ENCODE measurements at regions not wholly inside any gene's neighbourhood (a gene's known extent, or its start where the extent isn't known, plus 50 kb on each side); places are given as distances from the start of the nearest gene placed in this dataset.
"Not testable (repeated sequence)": the region's sequence is repeated elsewhere in the genome, so short reads cannot be mapped to it uniquely, and the experiment has no call there.

DNA sequence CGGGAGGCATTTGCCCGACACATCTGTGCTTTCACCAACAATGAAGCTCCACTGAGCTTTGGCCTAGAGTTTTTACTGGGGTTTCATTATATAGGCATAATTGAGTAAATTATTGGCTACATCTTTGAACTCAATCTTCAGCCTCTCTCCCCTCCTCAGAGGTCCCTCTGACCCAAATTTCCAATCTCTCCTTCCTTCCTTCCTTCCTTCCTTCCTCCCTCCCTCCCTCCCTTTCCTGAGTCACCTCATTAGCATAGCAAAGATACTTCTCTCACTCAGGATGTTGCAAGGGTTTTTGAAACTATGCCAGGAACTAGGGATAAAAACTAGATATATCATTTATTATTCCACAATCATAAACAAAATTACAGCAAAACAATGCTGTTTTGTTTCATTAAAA, 202.8 kb upstream of the PRNP start:
- in situ Hi-C loops (cut with HindIII; ENCODE audit: low sequenced_read_pairs) = loop anchor here (5.0 kb wide), 3 partner anchors 74 to 104 kb away; no protein-coding TSS in a partner anchor

GRCh38 chr20:4480104-4480503, 206.2 kb upstream of the PRNP start:
- in situ Hi-C loops (cut with HindIII; ENCODE audit: low sequenced_read_pairs) = loop anchor here (5.0 kb wide), 3 partner anchors 73 to 107 kb away; no protein-coding TSS in a partner anchor

- in situ Hi-C loops (cut with HindIII; ENCODE audit: low sequenced_read_pairs) = no loop called here
Observed at GRCh38 chr20:4476903-4477500, 209.3 kb upstream of the PRNP start.

DNA sequence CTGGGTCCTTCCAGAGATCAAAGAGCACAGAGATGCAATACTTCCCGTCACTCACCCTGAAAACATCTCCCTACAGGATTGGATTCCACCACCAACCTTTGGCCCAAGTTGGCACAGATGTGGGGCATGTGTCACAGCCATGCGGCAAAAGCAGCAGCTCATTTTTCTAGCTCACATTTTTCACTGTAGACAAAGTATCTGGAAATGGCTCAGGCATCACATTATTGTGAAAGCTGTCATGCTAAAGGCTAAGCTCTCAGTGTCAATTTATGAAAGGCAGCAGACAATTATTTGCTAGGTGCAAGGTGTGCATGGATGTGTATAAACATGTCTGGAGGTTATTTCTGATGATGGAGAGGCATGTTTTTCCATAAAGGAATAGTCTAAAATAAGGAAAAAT, 213.3 kb upstream of the PRNP start:
- in situ Hi-C loops (cut with HindIII; ENCODE audit: low sequenced_read_pairs) = no loop called here

- in situ Hi-C loops (cut with HindIII; ENCODE audit: low sequenced_read_pairs) = no loop called here
Observed at GRCh38 chr20:4471221-4471620, 215.0 kb upstream of the PRNP start.

DNA sequence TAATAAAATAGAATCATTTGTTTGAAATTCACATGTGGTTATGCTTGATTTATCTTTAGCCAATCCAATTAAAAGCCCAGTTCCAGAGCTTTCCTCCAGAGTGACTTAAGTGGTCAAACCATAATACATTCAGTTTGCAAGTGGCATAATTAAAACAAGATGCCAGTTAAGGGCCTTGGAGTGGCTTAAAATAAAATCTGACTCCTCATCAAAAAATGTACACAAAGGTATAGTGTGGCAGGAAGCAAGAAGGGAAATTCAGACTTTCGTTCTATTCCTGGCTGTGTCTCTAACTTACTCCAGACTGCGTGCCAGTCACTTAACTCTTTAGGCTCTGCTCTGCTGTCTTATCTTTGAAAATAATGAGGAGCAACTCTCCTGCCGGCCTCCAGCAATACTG, 215.9 kb upstream of the PRNP start:
- in situ Hi-C loops (cut with HindIII; ENCODE audit: low sequenced_read_pairs) = no loop called here

DNA sequence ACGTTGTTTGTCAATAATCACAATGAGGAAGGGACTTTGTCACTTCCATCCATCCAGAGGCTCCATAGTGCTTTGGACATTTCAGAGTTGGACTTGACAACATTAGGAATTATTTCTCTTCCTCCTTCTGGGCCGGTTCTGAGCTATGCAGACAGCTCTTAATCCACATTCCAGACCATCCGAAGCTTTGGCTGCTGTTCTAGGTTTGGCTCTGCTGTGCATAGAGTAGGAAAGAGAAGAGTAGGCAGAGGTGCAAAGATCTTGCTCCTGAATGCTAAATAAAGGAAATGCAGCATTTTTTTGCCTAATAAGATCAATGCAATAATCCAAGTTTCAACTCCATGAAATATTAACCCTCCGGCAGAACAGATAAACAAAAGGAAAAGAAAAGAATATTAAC, 216.3 kb upstream of the PRNP start:
- in situ Hi-C loops (cut with HindIII; ENCODE audit: low sequenced_read_pairs) = no loop called here

GRCh38 chr20:4468114-4468513, 218.1 kb upstream of the PRNP start:
- in situ Hi-C loops (cut with HindIII; ENCODE audit: low sequenced_read_pairs) = no loop called here

GRCh38 chr20:4465855-4466545, 216.9 kb upstream of the ADRA1D start:
- in situ Hi-C loops (cut with HindIII; ENCODE audit: low sequenced_read_pairs) = no loop called here

DNA sequence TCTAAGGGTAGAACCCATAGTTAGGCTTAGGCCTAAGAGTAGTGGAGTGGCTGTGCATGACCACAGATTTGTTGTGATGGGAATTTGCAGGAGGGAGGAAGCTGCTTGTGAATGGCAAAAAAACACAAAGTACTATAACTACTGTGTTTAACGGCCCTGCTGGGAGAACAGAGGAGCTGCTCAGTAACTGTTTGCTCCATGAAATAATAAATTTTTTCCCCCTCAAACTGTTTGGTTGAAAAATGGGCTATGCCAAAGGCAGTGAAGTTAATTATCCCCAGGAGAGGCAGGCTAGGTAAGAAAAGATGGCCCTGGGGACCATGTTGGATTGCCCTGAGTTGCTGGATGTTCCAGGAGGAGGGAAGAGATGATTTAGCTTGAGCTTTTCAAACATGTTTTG, 216.1 kb upstream of the ADRA1D start:
- in situ Hi-C loops (cut with HindIII; ENCODE audit: low sequenced_read_pairs) = no loop called here

DNA sequence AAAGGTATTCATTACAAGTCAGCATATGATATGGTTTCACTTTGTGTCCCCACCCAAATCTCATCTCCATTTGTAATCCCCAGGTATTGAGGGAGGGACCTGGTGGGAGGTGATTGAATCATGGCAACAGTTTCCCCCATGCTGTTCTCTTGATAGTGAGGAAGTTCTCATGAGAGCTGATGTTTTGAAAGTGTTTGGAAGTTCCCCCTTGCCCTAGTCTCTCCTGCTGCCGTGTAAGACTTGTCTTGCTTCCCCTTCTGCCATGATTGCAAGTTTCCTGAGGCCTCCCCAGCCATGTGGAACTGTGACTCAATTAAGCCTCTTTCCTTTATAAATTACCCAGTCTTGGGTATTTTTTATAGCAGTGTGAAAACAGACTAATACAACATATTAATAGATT, 213.7 kb upstream of the ADRA1D start:
- in situ Hi-C loops (cut with HindIII; ENCODE audit: low sequenced_read_pairs) = not testable (repeated sequence)

DNA sequence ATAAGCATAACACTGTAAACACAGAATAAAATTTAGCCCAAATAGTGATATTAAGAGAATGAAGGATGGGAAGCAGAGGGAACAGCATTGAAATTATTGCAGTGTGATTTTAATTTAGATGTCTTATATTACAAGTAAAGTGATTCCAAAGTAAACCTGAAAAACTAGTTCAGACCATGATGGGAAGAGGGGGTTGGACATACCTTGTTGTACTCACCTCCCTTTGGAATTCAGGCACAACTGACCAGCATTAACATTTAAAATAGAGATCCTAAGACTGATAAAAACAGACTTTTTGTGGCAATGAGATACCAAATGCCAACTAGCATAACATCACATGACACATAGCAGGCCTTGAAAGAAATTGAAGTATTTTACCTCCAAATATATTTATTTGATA, 210.0 kb upstream of the ADRA1D start:
- in situ Hi-C loops (cut with HindIII; ENCODE audit: low sequenced_read_pairs) = no loop called here

- in situ Hi-C loops (cut with HindIII; ENCODE audit: low sequenced_read_pairs) = no loop called here
Observed at GRCh38 chr20:4457566-4458543, 208.8 kb upstream of the ADRA1D start.

DNA sequence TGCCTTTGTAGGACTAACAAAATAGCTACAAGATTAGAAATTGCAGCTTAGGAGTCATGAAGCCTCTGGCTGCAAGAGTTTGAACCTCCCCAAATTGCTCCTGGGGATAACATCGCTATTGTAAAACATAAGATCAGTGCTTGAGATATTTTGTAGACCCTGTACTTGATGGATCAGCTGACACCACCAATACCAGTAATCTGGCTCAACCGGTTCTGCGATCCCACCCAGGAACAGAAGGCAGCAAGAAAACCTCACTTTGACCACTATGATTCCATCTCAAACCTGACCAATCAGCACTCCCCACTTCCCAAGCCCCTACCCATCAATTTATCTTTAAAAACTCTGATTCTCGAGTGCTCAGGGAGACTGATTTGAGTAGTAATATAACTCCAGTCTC, 206.9 kb upstream of the ADRA1D start:
- in situ Hi-C loops (cut with HindIII; ENCODE audit: low sequenced_read_pairs) = no loop called here

DNA sequence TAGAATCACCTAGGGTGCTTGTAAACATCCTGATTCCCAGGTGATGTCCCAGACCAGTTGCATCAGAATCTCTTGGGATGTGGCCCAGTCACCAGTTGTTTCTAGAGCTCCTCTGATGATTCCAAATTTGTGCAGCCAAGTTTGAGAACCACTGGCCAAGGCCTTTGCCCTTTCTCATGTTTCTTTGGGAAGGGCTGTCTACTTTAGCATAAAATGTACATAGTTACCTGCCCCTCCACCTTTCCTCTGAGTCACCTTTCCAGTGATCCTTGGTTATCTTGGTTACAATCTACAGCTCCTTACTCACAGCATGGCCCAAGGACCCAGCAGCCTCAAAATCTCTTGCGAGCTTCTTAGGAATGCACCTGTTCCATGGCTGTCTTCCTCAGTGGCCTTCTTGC, 206.2 kb upstream of the ADRA1D start:
- in situ Hi-C loops (cut with HindIII; ENCODE audit: low sequenced_read_pairs) = no loop called here

DNA sequence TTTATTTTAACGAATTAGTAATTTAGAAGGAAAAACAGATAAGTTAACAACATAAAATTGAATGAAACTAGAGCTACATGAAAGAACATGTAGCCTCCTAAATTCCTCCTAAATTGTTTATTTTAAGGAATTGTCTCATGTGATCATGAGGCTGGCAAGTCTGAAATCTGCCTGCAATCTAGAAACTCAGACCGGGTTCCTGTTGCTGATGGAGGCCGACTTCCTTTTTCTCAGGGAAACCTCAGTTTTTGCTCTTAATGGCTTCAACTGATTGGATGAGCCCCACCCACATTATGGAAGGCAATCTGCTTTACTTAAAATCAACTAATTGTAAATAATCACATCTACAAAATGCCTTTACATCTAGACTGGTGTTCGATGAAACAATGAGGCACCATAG, 205.0 kb upstream of the ADRA1D start:
- in situ Hi-C loops (cut with HindIII; ENCODE audit: low sequenced_read_pairs) = no loop called here

GRCh38 chr20:4453359-4453758, 204.3 kb upstream of the ADRA1D start:
- in situ Hi-C loops (cut with HindIII; ENCODE audit: low sequenced_read_pairs) = no loop called here

GRCh38 chr20:4451487-4452081, 202.5 kb upstream of the ADRA1D start:
- in situ Hi-C loops (cut with HindIII; ENCODE audit: low sequenced_read_pairs) = no loop called here

GRCh38 chr20:4449957-4450715, 201.0 kb upstream of the ADRA1D start:
- in situ Hi-C loops (cut with HindIII; ENCODE audit: low sequenced_read_pairs) = no loop called here

DNA sequence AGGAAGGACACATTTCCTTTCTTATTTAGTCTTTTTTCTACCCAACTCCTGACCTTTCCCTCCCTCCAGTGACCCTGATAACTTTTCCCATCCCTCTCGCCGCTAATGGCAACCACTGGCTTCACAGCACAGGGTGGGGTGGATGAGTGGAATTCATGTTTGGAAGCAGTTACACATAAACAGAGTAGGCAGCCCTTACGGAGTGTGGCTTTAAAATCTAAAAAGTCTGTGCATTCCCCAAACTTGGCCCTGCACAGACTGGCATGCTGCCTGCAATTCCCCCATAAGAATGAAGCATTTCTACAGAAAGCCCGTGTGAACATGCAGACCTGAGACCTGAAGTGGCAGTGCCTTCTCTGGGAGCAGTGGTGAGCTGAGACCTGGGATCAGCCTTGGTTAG, 196.7 kb upstream of the ADRA1D start:
- in situ Hi-C loops (cut with HindIII; ENCODE audit: low sequenced_read_pairs) = no loop called here

GRCh38 chr20:4445331-4445730, 196.2 kb upstream of the ADRA1D start:
- in situ Hi-C loops (cut with HindIII; ENCODE audit: low sequenced_read_pairs) = no loop called here

Measured in endothelial cell of hepatic sinusoid (primary cell).